ENCODE measurements at regions not wholly inside any gene's neighbourhood (a gene's known extent, or its start where the extent isn't known, plus 50 kb on each side); places are given as distances from the start of the nearest gene placed in this dataset.

GRCh38 chr7:340979-341694, 51.2 kb downstream of the FOXL3 start:
- DNase-seq: no peak

GRCh38 chr7:341841-342638, 52.1 kb downstream of the FOXL3 start:
- DNase-seq: no peak

DNA sequence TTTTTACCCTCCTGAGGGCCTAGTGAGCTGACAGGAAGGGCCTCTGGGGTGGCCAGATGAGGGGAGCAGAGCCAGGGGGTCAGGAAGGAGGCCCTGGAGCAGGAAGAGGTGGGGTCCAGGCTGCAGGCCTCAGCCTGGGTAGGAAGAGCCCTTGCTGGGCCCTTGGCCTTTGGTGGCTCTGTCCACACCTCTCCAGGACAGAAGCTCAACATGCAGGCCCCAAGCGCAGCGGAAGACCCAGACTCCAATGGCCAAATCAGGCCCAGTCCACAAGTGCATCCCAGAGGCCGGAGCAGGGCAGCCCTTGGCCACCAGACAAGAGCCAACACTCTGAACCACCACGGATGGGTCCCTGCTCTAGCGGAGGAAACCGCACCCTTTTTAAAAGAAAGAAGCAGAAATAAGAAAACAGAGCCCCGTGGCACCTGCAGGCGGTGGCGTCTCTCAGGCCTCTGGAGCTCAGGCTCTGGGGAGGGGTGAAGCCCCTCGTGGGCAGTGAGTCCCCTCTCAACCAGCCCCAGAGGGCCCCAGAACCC, 52.8 kb downstream of the FOXL3 start:
- no peak for DNase-seq

- DNase-seq: no peak
These were observed 53.4 kb downstream of the FOXL3 start for GRCh38 chr7:343227-343822.

- no peak for DNase-seq
These were observed 54.1 kb downstream of the FOXL3 start for GRCh38 chr7:343864-344607.

GRCh38 chr7:344608-344994, 54.6 kb downstream of the FOXL3 start:
- no peak for DNase-seq

DNA sequence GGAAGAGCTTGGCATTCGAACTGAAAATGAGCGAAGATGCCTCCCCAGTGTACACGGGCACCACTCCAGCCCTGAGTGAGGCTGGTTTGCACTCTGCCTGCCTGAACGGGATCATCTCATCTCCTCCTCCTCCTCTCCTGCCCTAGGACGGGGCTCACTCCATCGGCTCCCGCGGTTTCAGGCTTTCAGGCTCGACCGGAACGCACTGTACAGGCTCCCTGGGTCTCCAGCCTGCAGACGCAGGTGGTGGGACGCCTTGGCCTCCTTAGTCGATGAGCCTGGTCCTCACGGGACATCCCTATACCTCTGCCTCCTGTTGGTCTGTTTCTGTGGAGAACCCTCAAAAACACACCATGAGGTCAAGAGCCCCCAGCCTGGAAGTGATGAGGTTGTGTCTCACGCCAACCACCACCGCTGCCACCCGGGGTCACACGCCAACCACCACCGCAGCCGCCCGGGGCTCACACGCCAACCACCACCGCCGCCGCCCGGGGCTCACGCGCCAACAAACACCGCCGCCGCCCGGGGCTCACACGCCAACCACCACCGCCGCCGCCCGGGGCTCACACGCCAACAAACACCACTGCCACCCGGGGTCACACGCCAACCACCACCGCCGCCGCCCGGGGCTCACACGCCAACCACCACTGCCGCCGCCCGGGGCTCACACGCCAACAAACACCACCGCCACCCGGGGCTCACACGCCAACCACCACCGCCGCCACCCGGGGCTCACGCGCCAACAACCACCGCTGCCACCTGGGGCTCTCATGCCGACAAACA, 56.3 kb downstream of the FOXL3 start:
- no peak for DNase-seq

GRCh38 chr7:347001-347590, 57.1 kb downstream of the FOXL3 start:
- DNase-seq: no peak

DNA sequence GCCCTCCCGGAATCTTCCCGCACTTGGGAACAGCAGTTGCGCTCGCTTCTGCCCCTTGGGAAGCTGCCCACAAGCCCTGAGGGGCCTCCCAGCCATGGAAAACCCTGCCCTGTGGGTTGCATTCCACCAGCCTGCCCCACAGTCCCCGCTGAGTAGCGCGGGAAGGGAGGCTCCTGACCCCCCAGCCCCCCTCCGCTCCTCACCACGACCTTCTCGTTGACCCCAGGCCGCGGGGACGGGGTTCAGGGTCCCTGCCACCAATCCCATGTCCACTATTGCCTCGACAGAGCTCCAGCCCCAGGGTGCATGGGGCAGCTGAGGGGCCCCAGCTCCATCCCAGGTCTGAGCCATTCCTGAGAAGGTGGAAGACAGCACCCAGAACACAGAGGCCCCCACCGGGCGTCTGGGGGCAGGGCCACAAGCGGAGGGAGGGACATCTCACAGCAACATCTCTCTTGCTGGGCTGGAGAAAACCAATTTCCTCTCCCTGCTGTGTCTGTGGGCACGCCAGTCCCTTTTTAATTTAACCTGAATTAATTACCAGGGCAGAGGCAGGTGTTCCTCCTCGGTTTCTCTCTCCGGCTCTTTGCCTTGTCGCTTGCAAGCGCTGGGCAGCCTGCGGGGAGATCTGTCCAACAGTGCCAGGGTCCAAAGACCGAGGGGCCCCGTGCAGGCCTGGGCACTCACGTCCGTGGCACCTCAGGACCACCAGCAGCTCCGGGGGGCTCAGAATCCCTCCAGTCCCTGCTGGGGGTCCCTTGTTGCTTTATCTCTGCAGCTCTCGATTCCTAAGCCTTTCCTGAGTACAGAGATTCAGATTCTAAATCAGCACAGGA, 57.9 kb downstream of the FOXL3 start:
- peak; percentile 6 for DNase-seq

DNA sequence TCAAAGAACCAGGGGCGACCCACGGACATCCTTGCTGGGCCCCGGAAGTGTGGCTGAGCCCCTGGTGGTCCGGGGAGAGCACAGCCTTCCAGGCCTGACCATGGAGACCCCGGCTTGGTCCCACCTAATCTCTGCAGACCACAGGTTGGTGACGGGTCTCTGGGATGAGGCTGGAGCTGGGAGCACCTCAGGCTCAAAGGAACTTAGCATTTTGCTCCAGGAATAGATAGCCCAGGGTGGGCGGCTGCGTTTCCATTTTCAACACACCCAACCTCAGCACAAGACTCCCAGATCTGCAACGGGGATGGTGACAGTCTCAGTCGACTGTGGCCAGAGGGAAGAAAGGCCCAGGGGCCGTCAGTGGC, 58.5 kb downstream of the FOXL3 start:
- no peak for DNase-seq

DNA sequence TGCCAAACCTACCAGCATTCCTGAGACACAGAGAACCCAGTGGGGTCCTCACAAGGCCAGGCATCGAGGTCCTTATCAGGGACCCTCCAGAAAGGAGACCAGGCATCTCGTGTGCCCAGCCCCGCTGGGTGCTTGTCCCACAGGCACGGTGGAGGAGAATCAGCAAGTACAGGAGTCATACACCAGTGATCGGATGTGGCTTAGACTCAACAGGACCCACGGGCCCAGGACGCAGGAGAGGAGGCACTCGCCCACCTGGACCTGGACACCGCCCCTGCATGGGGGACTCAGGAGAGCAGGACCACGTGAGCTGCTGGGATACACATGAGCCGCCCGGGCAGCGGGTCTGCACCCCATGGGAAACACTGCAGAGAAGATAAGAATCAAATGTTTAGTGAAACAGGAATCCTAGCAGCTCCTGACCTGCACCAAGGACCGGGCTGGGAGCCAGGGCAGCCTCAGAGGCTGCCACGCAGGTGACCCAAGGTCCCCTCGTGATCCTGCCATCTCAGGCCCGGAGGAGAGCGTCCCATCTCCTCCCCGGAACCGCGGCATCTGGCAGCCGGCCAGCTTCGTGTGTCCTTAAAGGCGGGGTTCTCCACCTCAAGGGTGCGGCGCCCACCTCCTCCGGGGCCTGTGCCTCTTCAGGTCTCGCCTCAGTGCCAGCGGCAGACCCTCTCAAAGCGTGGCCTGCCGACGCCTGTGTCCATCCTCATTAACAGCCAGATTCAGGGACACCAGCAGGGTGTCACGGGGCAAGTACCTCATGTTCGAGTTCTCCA, 59.2 kb downstream of the FOXL3 start:
- no peak for DNase-seq

DNA sequence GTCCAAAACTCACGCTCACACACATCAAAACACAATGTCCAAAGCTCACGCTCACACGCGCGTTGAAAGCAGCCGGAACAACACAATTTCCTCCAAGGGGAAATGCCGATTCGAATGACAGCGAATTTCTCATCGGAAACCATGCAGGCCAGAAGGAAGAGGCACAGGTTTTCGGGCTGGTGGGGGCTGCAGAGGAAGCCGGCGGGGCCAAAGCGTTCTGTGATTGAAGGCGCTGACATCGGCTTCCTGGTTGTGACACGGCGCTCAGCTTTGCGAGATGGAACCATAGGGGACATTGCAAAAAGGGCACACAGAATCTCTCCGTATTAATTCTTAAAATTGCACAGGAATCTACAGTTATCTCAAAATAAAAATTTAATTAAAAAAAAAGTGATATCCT, 61.3 kb downstream of the FOXL3 start:
- no peak for DNase-seq

- DNase-seq: no peak
These were observed 61.9 kb downstream of the FOXL3 start for GRCh38 chr7:351681-352480.

GRCh38 chr7:353746-354325, 63.9 kb downstream of the FOXL3 start:
- no peak for DNase-seq

DNA sequence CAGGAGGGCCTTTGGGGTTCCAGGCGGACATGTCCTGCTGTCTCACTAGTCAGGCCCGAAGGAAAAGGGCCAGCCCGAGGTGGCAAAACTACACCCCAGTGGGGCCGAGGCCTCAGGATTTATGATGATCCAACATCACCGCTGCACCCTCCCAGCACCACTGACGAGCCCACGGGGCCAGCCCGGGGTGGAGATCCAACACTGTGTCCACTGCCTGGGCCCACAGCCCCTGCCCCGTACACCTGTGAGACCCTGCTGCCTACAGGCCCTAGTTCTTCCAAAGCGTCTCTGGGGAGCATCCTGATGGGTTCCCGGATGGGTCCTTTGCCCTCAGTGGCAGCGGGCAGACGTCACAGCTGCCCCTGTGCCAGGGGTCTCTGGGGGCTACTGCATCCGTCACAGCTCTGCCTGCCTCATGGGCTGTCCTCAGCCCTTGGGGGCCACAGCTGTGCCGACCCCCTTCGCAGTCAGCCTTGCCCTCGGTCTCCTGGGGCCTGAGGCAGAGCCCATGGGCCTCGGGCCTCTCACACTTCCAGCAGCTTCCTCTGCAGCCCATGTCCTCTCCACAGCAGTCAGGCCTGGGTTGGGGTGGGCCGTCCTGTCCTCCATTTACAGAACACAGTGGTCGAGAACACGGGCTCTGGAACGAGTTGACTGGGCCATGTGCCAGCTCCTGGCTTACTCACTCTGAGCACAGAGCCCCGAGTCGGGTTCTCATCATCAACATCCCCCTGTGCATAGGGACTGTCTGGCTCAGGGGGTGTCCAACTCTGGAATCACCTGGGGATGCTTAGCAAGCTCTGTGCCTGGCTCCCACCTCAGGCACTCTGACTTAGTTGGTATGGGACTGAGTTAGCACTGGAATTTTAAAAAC, 64.9 kb downstream of the FOXL3 start:
- DNase-seq: no peak

GRCh38 chr7:355568-355967, 65.6 kb downstream of the FOXL3 start:
- DNase-seq: no peak

- DNase-seq: no peak
These were observed 66.1 kb downstream of the FOXL3 start for GRCh38 chr7:356087-356486.

Measured in NCI-H345 (cell line).